Common myeloid progenitor, CD34-positive (primary cell): ENCODE measurements at regions not wholly inside any gene's neighbourhood (a gene's known extent, or its start where the extent isn't known, plus 50 kb on each side); places are given as distances from the start of the nearest gene placed in this dataset.
"Not testable (repeated sequence)": the region's sequence is repeated elsewhere in the genome, so short reads cannot be mapped to it uniquely, and the experiment has no call there.

Experiments used
- CTCF ChIA-PET: fragments of 350-600 bp; sonication (Branson Sonifier 250); formaldehyde crosslinking; loops from one replicate; lab custom pipeline; 2021; ENCODE audit warnings: antibody characterized with exemption; lab: Charles Lee
- POLR2A ChIA-PET: fragments of 350-600 bp; sonication (Branson Sonifier 250); formaldehyde crosslinking; loops from one replicate; lab custom pipeline; 2021; ENCODE audit warnings: antibody characterized with exemption; lab: Charles Lee
- DNase-seq, 3 donors: peaks; one replicate each; pipeline versions ENCODE4 v3.0.0 to v3.0.0-alpha.2; 2013
- H3K27ac ChIP-seq, 2 experiments: 1 replicate in 1 of 2; 2 replicates in 1 of 2; pipeline ENCODE4 v1.7.0; 2013; ENCODE audit warnings: inconsistent platforms in 2 of 2, low read length in 2 of 2, mild to moderate bottlenecking in 2 of 2, low read depth in 1 of 2, moderate library complexity in 1 of 2; ENCODE audit not compliant: severe bottlenecking in 2 of 2, insufficient read depth in 1 of 2, poor library complexity in 1 of 2
- H3K27me3 ChIP-seq, 5 experiments: replicated peaks in 2 of 5; 1 replicate in 3 of 5; 2 replicates in 2 of 5; pipeline versions ENCODE4 v1.6.1 to v1.7.0; 2013; ENCODE audit warnings: low read length in 4 of 5, mild to moderate bottlenecking in 2 of 5, moderate library complexity in 2 of 5, inconsistent platforms in 1 of 5; ENCODE audit not compliant: insufficient read depth in 5 of 5, control insufficient read depth in 4 of 5
- H3K36me3 ChIP-seq, 4 experiments: 1 replicate in 2 of 4; 2 replicates in 2 of 4; pipeline versions ENCODE4 v1.6.1 to v1.7.0; 2013; ENCODE audit warnings: low read length in 3 of 4, control low read depth in 1 of 4, mild to moderate bottlenecking in 1 of 4; ENCODE audit not compliant: control insufficient read depth in 4 of 4, insufficient read depth in 4 of 4
- H3K4me1 ChIP-seq, 4 experiments: 1 replicate in 3 of 4; 2 replicates in 1 of 4; pipeline versions ENCODE4 v1.6.1 to v1.7.1; 2013; ENCODE audit warnings: low read length in 3 of 4, mild to moderate bottlenecking in 3 of 4, control low read depth in 1 of 4, inconsistent platforms in 1 of 4, moderate library complexity in 1 of 4; ENCODE audit not compliant: control insufficient read depth in 4 of 4, insufficient read depth in 4 of 4; ENCODE audit errors: control extremely low read depth in 1 of 4
- H3K4me3 ChIP-seq, 7 experiments: 1 replicate in 4 of 7; 2 replicates in 3 of 7; pipeline versions ENCODE4 v1.5.1 to v1.7.0; 2013; ENCODE audit warnings: mild to moderate bottlenecking in 7 of 7, low read length in 6 of 7, moderate library complexity in 6 of 7, inconsistent platforms in 2 of 7, low read depth in 2 of 7, control low read depth in 1 of 7; ENCODE audit not compliant: insufficient read depth in 4 of 7, control insufficient read depth in 1 of 7; ENCODE audit errors: extremely low read depth in 1 of 7
- H3K9me3 ChIP-seq, 5 experiments: 1 replicate in 4 of 5; 2 replicates in 1 of 5; pipeline versions ENCODE4 v1.6.1 to v1.7.1; 2013; ENCODE audit warnings: low read length in 4 of 5, mild to moderate bottlenecking in 2 of 5, inconsistent platforms in 1 of 5, low read depth in 1 of 5, moderate library complexity in 1 of 5; ENCODE audit not compliant: control insufficient read depth in 4 of 5, insufficient read depth in 2 of 5; ENCODE audit errors: control extremely low read depth in 1 of 5
- WGBS: methylation state at CpG from one replicate; pipeline ENCODE4 v1.1.5; 2013; ENCODE audit not compliant: insufficient coverage; 5-methylcytosine and 5-hydroxymethylcytosine counted together

DNA sequence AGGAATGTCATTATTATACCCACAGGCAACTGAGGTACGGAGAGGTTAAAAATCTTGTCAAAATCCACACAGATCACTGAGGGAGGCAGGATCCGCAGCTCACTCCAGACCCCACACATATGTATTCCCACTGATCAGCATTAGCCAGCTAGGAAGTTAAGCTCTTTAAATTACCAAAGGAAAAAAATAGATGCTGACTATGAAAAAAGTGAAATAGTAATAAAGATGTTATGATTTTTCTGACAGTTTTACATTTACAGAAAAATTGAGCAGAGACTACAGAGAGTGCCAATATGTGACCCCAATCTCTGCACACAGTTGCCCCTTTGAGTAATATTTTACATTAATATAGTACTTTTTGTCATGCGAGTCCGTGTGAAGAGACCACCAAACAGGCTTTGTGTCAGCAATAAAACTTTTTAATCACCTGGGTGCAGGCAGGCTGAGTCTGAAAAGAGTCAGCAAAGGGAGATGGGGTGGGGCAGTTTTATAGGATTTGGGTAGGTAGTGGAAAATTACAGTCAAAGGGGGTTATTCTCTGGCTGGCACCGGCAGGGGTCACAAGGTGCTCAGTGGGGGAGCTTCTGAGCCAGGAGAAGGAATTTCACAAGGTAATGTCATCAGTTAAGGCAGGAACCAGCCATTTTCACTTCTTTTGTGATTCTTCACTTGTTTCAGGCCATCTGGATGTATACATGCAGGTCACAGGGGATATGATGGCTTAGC lies 61.9 kb upstream of the NAA35 start:
- POLR2A ChIA-PET: interaction anchor here (1.1 kb wide), 1 partner anchor 11 kb away, joined by 3 read pairs; no protein-coding TSS in a partner anchor
- 87% methylated on average over 3 of the region's 5 CpGs for WGBS
- not testable (repeated sequence) for H3K27ac ChIP-seq

DNA sequence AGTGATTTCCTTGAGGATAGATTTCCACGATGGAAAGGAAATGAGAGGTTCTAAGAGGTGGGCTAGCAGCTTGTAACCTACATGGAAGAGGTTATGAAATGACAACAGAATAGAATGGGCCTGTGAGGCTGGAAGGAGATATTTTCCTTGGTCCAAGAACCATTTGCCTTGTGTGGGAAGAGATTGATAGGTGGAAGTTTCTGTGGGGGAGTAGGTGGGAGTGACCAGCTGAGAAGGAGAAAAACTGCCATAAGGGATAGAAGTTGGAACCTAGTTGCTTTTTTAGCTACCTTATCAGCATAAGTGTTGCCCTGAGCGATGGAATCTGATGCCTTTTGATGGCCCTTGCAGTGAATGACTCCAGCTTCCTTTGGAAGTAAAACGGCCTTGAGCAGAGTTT lies 60.4 kb upstream of the NAA35 start:
- DNase-seq, POLR2A ChIA-PET, H3K4me3 ChIP-seq, H3K9me3 ChIP-seq, CTCF ChIA-PET, H3K27ac ChIP-seq, H3K27me3 ChIP-seq: not testable (repeated sequence)
- H3K4me1 ChIP-seq: peaks cover 2 to 11% (median 5%) of the 10 kb centered on the region in 4 experiments
- peaks cover 0 to 10% (median 0%) of the 10 kb centered on the region in 4 experiments for H3K36me3 ChIP-seq
- 100% methylated on average over 2 of the region's 3 CpGs for WGBS

More for the DNA sequence above, 61.9 kb upstream of the NAA35 start:
- H3K4me3 ChIP-seq, H3K27me3 ChIP-seq, H3K36me3 ChIP-seq, CTCF ChIA-PET, H3K9me3 ChIP-seq, DNase-seq: not testable (repeated sequence)
- peaks cover 2 to 11% (median 5%) of the 10 kb centered on the region in 4 experiments for H3K4me1 ChIP-seq

DNA sequence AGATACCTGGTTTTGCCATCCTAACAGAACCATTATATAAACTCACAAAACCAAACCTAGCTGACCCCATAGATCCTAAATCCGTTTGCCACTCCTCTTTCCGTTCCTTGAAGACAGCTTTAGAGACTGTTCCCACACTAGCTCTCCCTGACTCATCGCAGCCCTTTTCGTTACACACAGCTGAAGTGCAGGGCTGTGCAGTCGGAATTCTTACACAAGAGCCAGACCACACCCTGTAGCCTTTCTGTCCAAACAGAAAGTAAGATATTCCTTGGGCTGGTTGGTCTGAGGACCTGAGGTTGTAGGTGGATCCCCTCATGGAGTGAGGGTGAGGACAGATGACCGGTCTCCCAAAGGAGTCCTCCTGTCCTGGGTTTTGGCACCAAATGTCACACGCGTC lies 56.7 kb upstream of the NAA35 start:
- peaks cover 0 to 4% (median 0%) of the 10 kb centered on the region in 5 experiments for H3K9me3 ChIP-seq
- WGBS: 93% methylated on average over 5 of the region's 8 CpGs
- DNase-seq: no peak
- ChIA-PET POLR2A (no interaction called here), CTCF (no interaction called here)
- peaks cover 0 to 10% (median 0%) of the 10 kb centered on the region in 4 experiments for H3K36me3 ChIP-seq
- H3K4me3 ChIP-seq: no peak overlapping the region
- H3K27ac ChIP-seq: no peak overlapping the region
- H3K27me3 ChIP-seq: no peaks in the 10 kb centered on the region
- H3K4me1 ChIP-seq: no peaks in the 10 kb centered on the region

DNA sequence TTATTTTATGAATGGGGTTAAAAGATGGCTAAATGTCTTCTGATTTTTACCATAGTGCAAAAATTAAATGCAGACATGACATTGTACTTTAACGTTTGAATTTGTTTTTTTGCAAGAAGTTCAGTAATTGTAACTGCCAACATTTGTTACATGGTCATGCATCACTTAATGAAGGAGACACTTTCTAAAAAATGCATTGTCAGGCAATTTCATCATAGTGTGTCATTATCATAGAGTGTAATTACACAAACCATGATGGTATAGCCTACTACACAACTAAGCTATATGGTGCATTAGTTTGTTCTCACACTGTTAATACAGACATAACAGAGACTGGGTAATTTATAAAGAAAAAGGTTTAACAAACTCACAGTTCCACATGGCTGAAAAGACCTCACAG lies 50.0 kb upstream of the NAA35 start:
- Histone ChIP-seq H3K9me3 (peaks cover 0 to 1% (median 0%) of the 10 kb centered on the region in 5 experiments), H3K27ac (no peak overlapping the region), H3K4me3 (no peak overlapping the region), H3K36me3 (no peaks in the 10 kb centered on the region), H3K4me1 (peaks cover 0 to 3% (median under 1%) of the 10 kb centered on the region in 4 experiments), H3K27me3 (no peaks in the 10 kb centered on the region)
- CTCF ChIA-PET: no interaction called here
- DNase-seq: no peak
- POLR2A ChIA-PET: no interaction called here
- no CpG with 5 or more reads among the region's 1 CpG for WGBS
